ENCODE measurements at regions not wholly inside any gene's neighbourhood (a gene's known extent, or its start where the extent isn't known, plus 50 kb on each side); places are given as distances from the start of the nearest gene placed in this dataset.

DNA sequence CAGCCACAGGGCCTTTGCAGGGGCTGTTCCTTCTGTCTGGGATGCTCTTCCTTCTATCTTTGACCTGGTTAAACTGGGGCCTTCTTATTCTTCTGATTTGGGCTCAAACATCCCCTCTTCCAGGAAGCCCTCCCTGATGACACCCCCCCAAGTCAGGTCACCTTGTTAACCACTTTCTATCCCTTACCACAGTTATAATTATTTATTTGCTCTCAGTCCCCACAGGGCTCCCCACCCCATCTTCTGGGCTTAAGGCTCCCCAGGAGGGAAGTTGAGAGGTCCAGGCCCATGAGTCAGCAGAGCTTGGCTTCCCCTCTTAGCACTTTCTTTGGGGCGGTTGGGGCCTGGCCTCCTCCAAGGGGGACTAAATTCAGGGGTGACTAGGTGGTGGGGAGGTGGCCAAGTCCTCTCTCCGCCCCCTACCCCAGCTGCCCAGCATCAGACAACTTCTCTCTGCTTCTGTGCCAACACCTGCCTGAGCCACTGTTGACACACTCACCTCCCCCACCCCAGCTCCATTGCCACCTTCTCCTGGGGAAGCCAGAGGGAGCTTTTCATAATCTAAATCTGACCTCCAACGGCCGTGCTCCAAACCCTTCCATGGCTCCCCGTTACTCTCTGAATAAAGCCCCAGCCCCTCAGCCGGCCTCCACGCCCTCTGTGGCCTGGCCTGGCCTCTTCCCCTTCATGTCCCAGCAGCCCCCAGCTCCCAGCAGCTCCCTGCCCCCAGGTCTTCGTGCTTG is 70.0 kb downstream of the CEBPB start:
- no peak for TF ChIP-seq POLR2A (IDR thresholded peaks at IDR 0.05; ENCODE audit: low read length)
- TF ChIP-seq GATA1 (IDR thresholded peaks at IDR 0.05; ENCODE audit: low read depth, low read length) = no peak
